ENCODE measurements at regions not wholly inside any gene's neighbourhood (a gene's known extent, or its start where the extent isn't known, plus 50 kb on each side); places are given as distances from the start of the nearest gene placed in this dataset.

GRCh38 chr2:207438414-207439126 is 91.2 kb upstream of the CREB1 start:
- TF ChIP-seq CTCF (IDR thresholded peaks at IDR 0.05; ENCODE audit: low read depth, low read length) (no peak), EZH2phosphoT487 (IDR thresholded peaks at IDR 0.05; ENCODE audit: low read depth) (no peak)

Data from OCI-LY3 (cell line).